ENCODE measurements at regions not wholly inside any gene's neighbourhood (a gene's known extent, or its start where the extent isn't known, plus 50 kb on each side); places are given as distances from the start of the nearest gene placed in this dataset.

- no peak for TF ChIP-seq EGR1 (IDR thresholded peaks at IDR 0.05; ENCODE audit: low read depth)
- TF ChIP-seq, protein P1, sequence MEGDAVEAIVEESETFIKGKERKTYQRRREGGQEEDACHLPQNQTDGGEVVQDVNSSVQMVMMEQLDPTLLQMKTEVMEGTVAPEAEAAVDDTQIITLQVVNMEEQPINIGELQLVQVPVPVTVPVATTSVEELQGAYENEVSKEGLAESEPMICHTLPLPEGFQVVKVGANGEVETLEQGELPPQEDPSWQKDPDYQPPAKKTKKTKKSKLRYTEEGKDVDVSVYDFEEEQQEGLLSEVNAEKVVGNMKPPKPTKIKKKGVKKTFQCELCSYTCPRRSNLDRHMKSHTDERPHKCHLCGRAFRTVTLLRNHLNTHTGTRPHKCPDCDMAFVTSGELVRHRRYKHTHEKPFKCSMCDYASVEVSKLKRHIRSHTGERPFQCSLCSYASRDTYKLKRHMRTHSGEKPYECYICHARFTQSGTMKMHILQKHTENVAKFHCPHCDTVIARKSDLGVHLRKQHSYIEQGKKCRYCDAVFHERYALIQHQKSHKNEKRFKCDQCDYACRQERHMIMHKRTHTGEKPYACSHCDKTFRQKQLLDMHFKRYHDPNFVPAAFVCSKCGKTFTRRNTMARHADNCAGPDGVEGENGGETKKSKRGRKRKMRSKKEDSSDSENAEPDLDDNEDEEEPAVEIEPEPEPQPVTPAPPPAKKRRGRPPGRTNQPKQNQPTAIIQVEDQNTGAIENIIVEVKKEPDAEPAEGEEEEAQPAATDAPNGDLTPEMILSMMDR (IDR thresholded peaks at IDR 0.05 in 2 of 3, conservative IDR thresholded peaks at IDR 0.05 in 1 of 3; ENCODE audit: borderline replicate concordance in 1 of 3, insufficient read depth in 1 of 3, low read depth in 2 of 3, low read length in 2 of 3): no peak
- no peak for TF ChIP-seq RAD21 (IDR thresholded peaks at IDR 0.05; ENCODE audit: low read depth)
These were observed 173.9 kb downstream of the NDUFA12 start (continued) for GRCh38 chr12:94829552-94829951.

GRCh38 chr12:94819011-94819410, 168.7 kb upstream of the TMCC3 start:
- no peaks in the 10 kb centered on the region for H3K27me3 ChIP-seq (ENCODE audit: insufficient read depth, low read length)
- H3K79me2 ChIP-seq (ENCODE audit: insufficient read depth, low read length): no peaks in the 10 kb centered on the region
- CTCF ChIA-PET: interaction anchor here (1.8 kb wide), 1 partner anchor 57 kb away, joined by 3 read pairs; no protein-coding TSS in a partner anchor
- intact Hi-C loops (cut with micrococcal nuclease): no loop called here
- DNase-seq (ENCODE audit: low read depth, low spot score): no peak
- H3K36me3 ChIP-seq (ENCODE audit: control insufficient read depth in 1 of 2, insufficient read depth in 2 of 2, low read length in 2 of 2): no peaks in the 10 kb centered on the region
- RAD21 ChIA-PET (ENCODE audit: low non-redundant PET in 1 of 2, low total read pairs in 2 of 2, uncharacterized antibody in 2 of 2, unreplicated experiment in 2 of 2): no interaction called here
- no TSS peak for BruUV-seq (replicated peaks)
- no peaks in the 10 kb centered on the region for H3K9me3 ChIP-seq (ENCODE audit: control insufficient read depth in 1 of 2, insufficient read depth in 1 of 2, low read depth in 1 of 2, low read length in 2 of 2)
- no peaks in the 10 kb centered on the region; the same call in 1 of the 2 replicates for H3K9me2 ChIP-seq (ENCODE audit: insufficient read depth)
- H3K4me1 ChIP-seq (ENCODE audit: control insufficient read depth in 1 of 2, insufficient read depth in 2 of 2, low read length in 2 of 2): no peaks in the 10 kb centered on the region; a peak in 1 of 4 replicates
- POLR2A ChIA-PET: no interaction called here
- H3K4me2 ChIP-seq (ENCODE audit: low read length): no peak overlapping the region
- ATAC-seq: no peak
- no peaks in the 10 kb centered on the region for H4K20me1 ChIP-seq (ENCODE audit: insufficient read depth)
- no peak overlapping the region for H3K27ac ChIP-seq (ENCODE audit: low read depth, low read length)
- no peak overlapping the region for H2AFZ ChIP-seq (ENCODE audit: low read depth, low read length, poor library complexity, severe bottlenecking)
- TF ChIP-seq TCF7L2 (IDR thresholded peaks at IDR 0.05; ENCODE audit: borderline replicate concordance, extremely low read depth, insufficient read depth, insufficient read length) (no peak), SP1 (IDR thresholded peaks at IDR 0.05; ENCODE audit: low read depth) (no peak), ZFX (IDR thresholded peaks at IDR 0.05) (no peak), RAD21 (IDR thresholded peaks at IDR 0.05; ENCODE audit: low read depth) (no peak), EGR1 (IDR thresholded peaks at IDR 0.05; ENCODE audit: low read depth) (no peak), POLR2A (IDR thresholded peaks at IDR 0.05; ENCODE audit: borderline replicate concordance, extremely low read depth, insufficient read depth, insufficient read length) (no peak), ZBTB33 (IDR thresholded peaks at IDR 0.05; ENCODE audit: extremely low read depth, insufficient replicate concordance, low read length) (no peak), ZNF274 (IDR thresholded peaks at IDR 0.05; ENCODE audit: low read depth, low read length) (no peak)
- TF ChIP-seq, protein P1 (IDR thresholded peaks at IDR 0.05 in 2 of 3, conservative IDR thresholded peaks at IDR 0.05 in 1 of 3; ENCODE audit: borderline replicate concordance in 1 of 3, insufficient read depth in 1 of 3, low read depth in 2 of 3, low read length in 2 of 3): no peak
- H3K9ac ChIP-seq (ENCODE audit: low read length): no peak overlapping the region
- no peak overlapping the region for H3K4me3 ChIP-seq (replicated peaks in 1 of 2; ENCODE audit: low read depth in 1 of 2, low read length in 2 of 2)

Data from HCT116 (cell line).